ENCODE measurements at regions not wholly inside any gene's neighbourhood (a gene's known extent, or its start where the extent isn't known, plus 50 kb on each side); places are given as distances from the start of the nearest gene placed in this dataset.
"Not testable (repeated sequence)": the region's sequence is repeated elsewhere in the genome, so short reads cannot be mapped to it uniquely, and the experiment has no call there.

GRCh38 chr19:27859689-27860088, 1353.3 kb downstream of the UQCRFS1 start:
- TF ChIP-seq CTCF (IDR thresholded peaks at IDR 0.05; ENCODE audit: low read depth, low read length), result no peak
- DNase-seq (ENCODE audit: low read depth in 2 of 2), result no peak
- H3K4me3 ChIP-seq (replicated peaks in 1 of 2; ENCODE audit: low read depth in 2 of 2, low read length in 2 of 2), result no peak overlapping the region

- no peak overlapping the region for H3K4me3 ChIP-seq (replicated peaks in 1 of 2; ENCODE audit: low read depth in 2 of 2, low read length in 2 of 2)
- TF ChIP-seq CTCF (IDR thresholded peaks at IDR 0.05; ENCODE audit: low read depth, low read length), result no peak
- DNase-seq (ENCODE audit: low read depth in 2 of 2), result no peak
Observed at GRCh38 chr19:27858981-27859581, 1353.9 kb downstream of the UQCRFS1 start.

GRCh38 chr19:27852931-27853330, 1360.0 kb downstream of the UQCRFS1 start:
- not testable (repeated sequence) for H3K4me3 ChIP-seq (replicated peaks in 1 of 2; ENCODE audit: low read depth in 2 of 2, low read length in 2 of 2); DNase-seq (ENCODE audit: low read depth in 2 of 2)

- TF ChIP-seq CTCF (IDR thresholded peaks at IDR 0.05; ENCODE audit: low read depth, low read length), result no peak
- no peak overlapping the region for H3K4me3 ChIP-seq (replicated peaks in 1 of 2; ENCODE audit: low read depth in 2 of 2, low read length in 2 of 2)
- no peak for DNase-seq (ENCODE audit: low read depth in 2 of 2)
Observed at GRCh38 chr19:27851543-27852060, 1361.3 kb downstream of the UQCRFS1 start.

GRCh38 chr19:27851002-27851481, 1361.9 kb downstream of the UQCRFS1 start:
- no peak for DNase-seq (ENCODE audit: low read depth in 2 of 2)
- no peak overlapping the region for H3K4me3 ChIP-seq (replicated peaks in 1 of 2; ENCODE audit: low read depth in 2 of 2, low read length in 2 of 2)
- no peak for TF ChIP-seq CTCF (IDR thresholded peaks at IDR 0.05; ENCODE audit: low read depth, low read length)

GRCh38 chr19:27846944-27847343, 1366.0 kb downstream of the UQCRFS1 start:
- no peak overlapping the region for H3K4me3 ChIP-seq (replicated peaks in 1 of 2; ENCODE audit: low read depth in 2 of 2, low read length in 2 of 2)
- no peak for DNase-seq (ENCODE audit: low read depth in 2 of 2)
- TF ChIP-seq CTCF (IDR thresholded peaks at IDR 0.05; ENCODE audit: low read depth, low read length), result no peak

- H3K4me3 ChIP-seq (replicated peaks in 1 of 2; ENCODE audit: low read depth in 2 of 2, low read length in 2 of 2), result no peak overlapping the region
- no peak for DNase-seq (ENCODE audit: low read depth in 2 of 2)
- TF ChIP-seq CTCF (IDR thresholded peaks at IDR 0.05; ENCODE audit: low read depth, low read length), result no peak
Observed at GRCh38 chr19:27844261-27844660, 1368.7 kb downstream of the UQCRFS1 start.

All from cardiac fibroblast (primary cell).